ENCODE measurements at regions not wholly inside any gene's neighbourhood (a gene's known extent, or its start where the extent isn't known, plus 50 kb on each side); places are given as distances from the start of the nearest gene placed in this dataset.

GRCh38 chr9:23477908-23478307 is 348.1 kb downstream of the ELAVL2 start:
- TF ChIP-seq EP300 (IDR thresholded peaks at IDR 0.05) (no peak), POLR2A (IDR thresholded peaks at IDR 0.05) (no peak)
- TF ChIP-seq, protein P1, sequence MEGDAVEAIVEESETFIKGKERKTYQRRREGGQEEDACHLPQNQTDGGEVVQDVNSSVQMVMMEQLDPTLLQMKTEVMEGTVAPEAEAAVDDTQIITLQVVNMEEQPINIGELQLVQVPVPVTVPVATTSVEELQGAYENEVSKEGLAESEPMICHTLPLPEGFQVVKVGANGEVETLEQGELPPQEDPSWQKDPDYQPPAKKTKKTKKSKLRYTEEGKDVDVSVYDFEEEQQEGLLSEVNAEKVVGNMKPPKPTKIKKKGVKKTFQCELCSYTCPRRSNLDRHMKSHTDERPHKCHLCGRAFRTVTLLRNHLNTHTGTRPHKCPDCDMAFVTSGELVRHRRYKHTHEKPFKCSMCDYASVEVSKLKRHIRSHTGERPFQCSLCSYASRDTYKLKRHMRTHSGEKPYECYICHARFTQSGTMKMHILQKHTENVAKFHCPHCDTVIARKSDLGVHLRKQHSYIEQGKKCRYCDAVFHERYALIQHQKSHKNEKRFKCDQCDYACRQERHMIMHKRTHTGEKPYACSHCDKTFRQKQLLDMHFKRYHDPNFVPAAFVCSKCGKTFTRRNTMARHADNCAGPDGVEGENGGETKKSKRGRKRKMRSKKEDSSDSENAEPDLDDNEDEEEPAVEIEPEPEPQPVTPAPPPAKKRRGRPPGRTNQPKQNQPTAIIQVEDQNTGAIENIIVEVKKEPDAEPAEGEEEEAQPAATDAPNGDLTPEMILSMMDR (IDR thresholded peaks at IDR 0.05) = no peak

Data from tibial nerve (tissue), 4 donors.